Motor neuron (in vitro differentiated cells): ENCODE measurements at regions not wholly inside any gene's neighbourhood (a gene's known extent, or its start where the extent isn't known, plus 50 kb on each side); places are given as distances from the start of the nearest gene placed in this dataset.

Source experiments
- ATAC-seq, 8 experiments: fragments of 200-7000 bp; cut with Tn5 transposase; replicated peaks in 6 of 8; 2 replicates each; pipeline ENCODE4 v1.8.0; 2021; ENCODE audit warnings: mild to moderate bottlenecking in 8 of 8, moderate library complexity in 8 of 8
- H3K27ac ChIP-seq, 2 donors: fragments of 250-450 bp; sonication (Bioruptor Pico); 2 replicates each; pipeline ENCODE4 v1.9.0; 2021; ENCODE audit warnings: antibody characterized with exemption in 2 of 2, mild to moderate bottlenecking in 2 of 2, moderate library complexity in 1 of 2
- H3K4me1 ChIP-seq, 2 donors: fragments of 250-450 bp; sonication (Bioruptor Pico); replicated peaks in 1 of 2; 2 replicates each; pipeline ENCODE4 v1.6.1; 2021; ENCODE audit warnings: antibody characterized with exemption in 2 of 2, mild to moderate bottlenecking in 2 of 2, moderate library complexity in 1 of 2
- H3K4me3 ChIP-seq, 5 donors: fragments of 250-450 bp; sonication (Bioruptor Pico); 2 replicates each; pipeline ENCODE4 v1.9.0; 2021; ENCODE audit warnings: antibody characterized with exemption in 5 of 5, mild to moderate bottlenecking in 5 of 5, moderate library complexity in 4 of 5
- WGBS, 10 experiments: fragments of 450-650 bp; shearing (Covaris generic); methylation state at CpG; one replicate each; pipeline ENCODE4 v1.0.0; 2022; 5-methylcytosine and 5-hydroxymethylcytosine counted together
- in situ Hi-C, 9 experiments: fragments of 400-800 bp; cut with MboI; loops; one replicate each; pipeline ENCODE4 v1.15.0; 2021; ENCODE audit warnings: low sequenced_read_pairs in 9 of 9, low pct_unique_long_range_greater_than_20kb in 2 of 9; ENCODE audit not compliant: unreplicated experiment in 9 of 9

DNA sequence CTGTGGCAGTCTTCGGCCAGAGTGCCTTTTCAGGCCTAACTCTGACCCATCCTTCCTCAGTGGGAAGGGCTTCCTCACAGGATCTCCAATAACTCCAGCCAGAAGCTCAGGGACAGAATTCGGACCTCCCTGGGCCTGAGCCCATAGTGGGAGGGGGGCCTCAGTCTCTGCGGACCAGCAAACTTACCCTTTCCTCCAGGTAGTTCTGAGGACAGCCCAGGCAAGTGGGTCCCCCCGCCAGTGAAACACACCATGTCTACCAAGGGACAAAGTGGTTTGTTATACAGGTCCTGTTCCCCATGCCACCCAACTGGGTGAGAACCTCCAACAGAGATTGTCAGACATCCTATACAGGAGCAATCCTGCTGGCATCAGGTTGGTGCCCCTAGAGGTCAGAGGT is 350.4 kb downstream of the RAB28 start:
- Histone ChIP-seq H3K27ac (no peak overlapping the region), H3K4me1 (no peaks in the 10 kb centered on the region), H3K4me3 (no peak overlapping the region)
- in situ Hi-C loops: no loop called here
- WGBS, 10 experiments: 38 to 100% (median 100%) methylated on average over 1 to 3 of the region's 4 CpGs; no CpG with 5 or more reads in 7 of the 10 experiments
- no peak for ATAC-seq

- peak in 2 of 8 experiments; percentile 95 to 96 for ATAC-seq
- 0 to 100% (median 20%) methylated on average over 1 to 2 of the region's 3 CpGs; no CpG with 5 or more reads in 7 of the 10 experiments for WGBS, 10 experiments
- no peak overlapping the region for H3K27ac ChIP-seq
- in situ Hi-C loops: no loop called here
- H3K4me3 ChIP-seq: no peak overlapping the region
- H3K4me1 ChIP-seq: no peaks in the 10 kb centered on the region
Observed at GRCh38 chr4:13130848-13131247, 353.3 kb downstream of the RAB28 start.

DNA sequence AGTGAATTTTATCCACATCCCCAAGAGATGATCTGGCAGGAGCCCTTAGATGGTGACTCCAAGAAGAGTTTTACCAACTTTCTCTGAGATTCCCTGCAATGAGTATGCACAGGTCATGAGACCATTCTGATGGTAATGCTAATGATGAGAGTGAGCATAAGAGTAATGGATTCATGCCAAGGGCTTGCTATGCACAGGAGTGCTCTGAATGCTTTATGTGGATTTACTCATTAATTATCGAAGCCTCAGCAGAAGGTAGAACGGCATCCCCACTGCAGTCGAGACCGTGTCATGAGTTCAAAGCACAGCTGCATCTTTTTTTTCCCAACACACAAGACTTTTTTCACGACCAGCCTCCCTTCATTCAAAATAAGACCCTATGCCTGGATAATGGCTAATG is 355.0 kb downstream of the RAB28 start:
- WGBS, 10 experiments: 13 to 100% (median 60%) methylated on average over 1 to 5 of the region's 5 CpGs; no CpG with 5 or more reads in 3 of the 10 experiments
- no peaks in the 10 kb centered on the region for H3K4me1 ChIP-seq
- ATAC-seq: peak in 6 of 8 experiments; percentile 10 to 67 (median 54)
- no peak overlapping the region for H3K4me3 ChIP-seq
- in situ Hi-C loops: no loop called here
- no peak overlapping the region for H3K27ac ChIP-seq

GRCh38 chr4:13126976-13127910 is 356.9 kb downstream of the RAB28 start:
- no peak overlapping the region for H3K27ac ChIP-seq
- in situ Hi-C loops: no loop called here
- 0 to 100% (median 45%) methylated on average over 1 to 5 of the region's 7 CpGs for WGBS, 10 experiments
- no peak for ATAC-seq
- H3K4me3 ChIP-seq: no peak overlapping the region
- no peaks in the 10 kb centered on the region for H3K4me1 ChIP-seq

DNA sequence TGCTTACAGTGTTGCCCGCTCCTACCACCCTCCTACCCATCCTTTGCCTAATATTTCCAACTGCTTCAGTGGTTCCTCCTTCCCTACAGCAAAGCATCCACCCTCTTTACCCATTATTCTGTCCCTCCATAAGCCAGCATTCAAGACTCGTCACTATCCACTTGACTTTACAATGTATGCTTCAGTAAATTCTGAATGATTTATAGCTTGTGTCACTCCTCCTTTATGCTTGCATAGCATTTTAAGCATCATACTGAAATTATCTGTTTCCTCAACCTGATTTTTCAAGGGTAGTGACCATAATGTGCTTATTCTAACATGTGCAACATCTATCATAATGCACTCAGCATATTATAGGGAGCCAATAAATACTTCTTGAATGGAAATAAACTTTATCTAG is 365.5 kb downstream of the RAB28 start:
- in situ Hi-C loops: no loop called here
- no peak overlapping the region for H3K4me3 ChIP-seq
- no peak for ATAC-seq
- H3K27ac ChIP-seq: no peak overlapping the region
- no peaks in the 10 kb centered on the region for H3K4me1 ChIP-seq
- WGBS, 10 experiments: 21 to 100% (median 70%) methylated on average over 1 to 2 of the region's 2 CpGs

DNA sequence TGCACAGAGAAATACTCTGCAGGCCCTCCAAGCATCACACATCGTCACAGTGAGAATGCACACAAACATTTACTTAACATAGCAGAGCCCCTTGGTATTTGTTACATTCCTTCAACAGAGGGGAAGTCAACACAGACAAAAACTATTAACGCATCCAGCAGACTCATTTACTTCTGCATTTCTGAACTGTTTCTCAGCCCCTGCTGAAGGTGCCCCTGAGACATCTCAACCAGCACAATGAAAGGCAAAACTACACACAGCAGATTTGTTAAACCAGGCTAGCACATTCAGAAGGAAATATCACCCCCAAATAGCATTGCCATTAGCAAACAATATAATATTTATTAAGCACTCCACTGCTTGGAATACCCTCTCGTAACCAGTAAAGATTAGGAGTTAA is 367.0 kb downstream of the RAB28 start:
- WGBS, 10 experiments: 50 to 93% (median 89%) methylated on average over 1 to 3 of the region's 3 CpGs; no CpG with 5 or more reads in 1 of the 10 experiments
- peak in 1 of 8 experiments; percentile 8 for ATAC-seq
- Histone ChIP-seq H3K4me1 (no peaks in the 10 kb centered on the region), H3K4me3 (no peak overlapping the region), H3K27ac (no peak overlapping the region)
- in situ Hi-C loops: no loop called here

- Histone ChIP-seq H3K4me1 (no peaks in the 10 kb centered on the region), H3K4me3 (no peak overlapping the region), H3K27ac (no peak overlapping the region)
- ATAC-seq: no peak
- 10 to 100% (median 71%) methylated on average over 1 to 3 of the region's 3 CpGs for WGBS, 10 experiments
- in situ Hi-C loops: no loop called here
Observed at GRCh38 chr4:13112030-13112429, 372.1 kb downstream of the RAB28 start.

DNA sequence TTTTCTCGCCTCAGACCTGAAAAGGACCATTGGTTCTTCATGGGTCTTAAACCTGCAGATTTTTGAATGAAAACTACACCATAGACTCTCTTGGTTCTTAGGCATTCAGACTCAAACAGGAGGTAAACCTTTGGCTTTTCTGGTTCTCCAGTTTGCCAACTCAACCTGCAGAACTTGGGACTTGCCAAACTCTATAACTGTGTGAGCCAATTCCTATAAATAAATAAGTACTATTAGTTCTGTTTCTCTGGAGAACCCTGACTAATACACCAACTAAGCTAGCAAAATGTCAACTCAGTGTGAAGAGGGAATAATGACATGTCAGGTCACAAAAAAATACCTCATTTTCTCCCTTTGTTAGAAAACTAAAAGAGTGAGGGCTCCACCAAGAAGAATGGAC is 374.6 kb downstream of the RAB28 start:
- no peak for ATAC-seq
- H3K4me3 ChIP-seq: no peak overlapping the region
- WGBS, 10 experiments: 0 to 67% (median 14%) methylated on average over 1 of the region's 1 CpG; no CpG with 5 or more reads in 3 of the 10 experiments
- no peaks in the 10 kb centered on the region for H3K4me1 ChIP-seq
- H3K27ac ChIP-seq: no peak overlapping the region
- in situ Hi-C loops: no loop called here

DNA sequence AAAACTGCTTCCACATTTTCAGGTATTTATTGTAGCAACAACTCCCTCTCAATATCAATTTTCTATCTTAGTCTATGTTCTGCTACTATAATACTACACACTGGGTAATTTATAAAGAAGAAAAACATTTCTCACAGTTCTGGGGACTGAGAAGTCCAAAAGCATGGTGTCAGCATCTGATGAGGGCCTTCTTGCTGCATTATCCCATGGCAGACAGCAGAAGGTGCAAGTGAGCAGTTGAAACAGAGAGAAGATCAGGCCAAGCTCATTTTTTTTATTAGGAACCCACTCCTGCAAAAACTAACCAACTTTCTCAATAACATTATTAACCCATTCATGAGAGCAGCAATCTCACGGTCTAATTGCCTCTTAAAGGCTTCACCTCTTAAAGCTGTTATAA is 376.0 kb downstream of the RAB28 start:
- no peaks in the 10 kb centered on the region for H3K4me1 ChIP-seq
- WGBS, 10 experiments: 0 to 100% (median 100%) methylated on average over 1 of the region's 1 CpG; no CpG with 5 or more reads in 5 of the 10 experiments
- ATAC-seq: no peak
- no peak overlapping the region for H3K27ac ChIP-seq
- in situ Hi-C loops: no loop called here
- H3K4me3 ChIP-seq: no peak overlapping the region

GRCh38 chr4:13103382-13104015 is 380.6 kb downstream of the RAB28 start:
- no peak overlapping the region for H3K4me3 ChIP-seq
- ATAC-seq: no peak
- no peak overlapping the region for H3K27ac ChIP-seq
- no peaks in the 10 kb centered on the region for H3K4me1 ChIP-seq
- in situ Hi-C loops: no loop called here
- WGBS, 10 experiments: 33 to 94% (median 89%) methylated on average over 1 to 6 of the region's 7 CpGs; no CpG with 5 or more reads in 2 of the 10 experiments

DNA sequence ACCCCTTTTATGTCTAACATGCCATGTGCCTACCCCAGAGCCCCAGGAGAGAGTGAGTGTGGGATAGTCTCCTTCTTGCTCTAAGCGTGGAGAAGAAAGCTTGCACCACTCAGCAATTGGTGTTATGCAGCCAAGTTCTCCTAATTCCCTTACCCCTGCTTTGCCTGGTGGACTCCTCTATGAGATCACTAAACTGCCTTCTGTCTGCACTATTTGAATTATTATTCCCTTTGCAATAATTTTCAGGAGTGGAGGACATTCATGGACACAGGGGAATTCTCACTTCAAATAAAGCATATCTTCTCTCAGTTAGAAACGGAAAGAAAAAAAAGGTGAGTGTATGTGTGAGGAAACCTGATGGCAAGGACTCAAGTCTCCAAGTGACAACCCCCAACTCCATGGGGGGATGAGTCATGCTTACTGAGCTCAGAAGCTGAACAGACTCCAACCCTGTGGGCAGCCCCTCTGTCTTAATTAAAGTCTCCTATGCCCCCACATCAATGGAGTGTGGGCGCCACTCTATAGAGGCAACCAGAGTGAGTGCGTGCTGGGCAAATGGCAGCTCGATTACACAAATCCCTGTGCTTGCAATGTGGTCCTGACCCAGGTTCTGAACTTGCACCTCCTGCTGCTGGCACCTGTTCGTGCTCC is 381.9 kb downstream of the RAB28 start:
- Histone ChIP-seq H3K4me1 (no peaks in the 10 kb centered on the region), H3K27ac (no peak overlapping the region), H3K4me3 (no peak overlapping the region)
- in situ Hi-C loops: no loop called here
- peak in 3 of 8 experiments; percentile 47 to 68 (median 58) for ATAC-seq
- 48 to 100% (median 76%) methylated on average over 1 to 5 of the region's 6 CpGs; no CpG with 5 or more reads in 2 of the 10 experiments for WGBS, 10 experiments

- in situ Hi-C loops: no loop called here
- 89 to 92% methylated on average over 2 to 3 of the region's 3 CpGs; no CpG with 5 or more reads in 8 of the 10 experiments for WGBS, 10 experiments
- H3K4me1 ChIP-seq: no peaks in the 10 kb centered on the region
- H3K4me3 ChIP-seq: no peak overlapping the region
- no peak for ATAC-seq
- H3K27ac ChIP-seq: no peak overlapping the region
Observed at GRCh38 chr4:13097971-13098370, 386.2 kb downstream of the RAB28 start.

- Histone ChIP-seq H3K27ac (no peak overlapping the region), H3K4me3 (no peak overlapping the region), H3K4me1 (no peaks in the 10 kb centered on the region)
- 0 to 100% (median 50%) methylated on average over 1 of the region's 1 CpG; no CpG with 5 or more reads in 3 of the 10 experiments for WGBS, 10 experiments
- ATAC-seq: peak in 2 of 8 experiments; percentile 72 to 80
- in situ Hi-C loops: no loop called here
Observed at GRCh38 chr4:13095722-13096121, 388.4 kb downstream of the RAB28 start.
